Activated CD8-positive, alpha-beta T cell treated with anti-CD3 and anti-CD28 coated beads for 36 hours (primary cell): ENCODE measurements at regions not wholly inside any gene's neighbourhood (a gene's known extent, or its start where the extent isn't known, plus 50 kb on each side); places are given as distances from the start of the nearest gene placed in this dataset.

ENCODE experiments used
- ATAC-seq: fragments of 200-7000 bp; cut with Tn5 transposase; one replicate; pipeline ENCODE4 v1.10.0; 2021; ENCODE audit warnings: mild to moderate bottlenecking, moderate library complexity
- CTCF ChIA-PET: fragments of 350-600 bp; sonication (Branson Sonifier 250); formaldehyde crosslinking; loops from one replicate; lab custom pipeline; 2021; ENCODE audit warnings: antibody characterized with exemption; lab: Charles Lee
- POLR2A ChIA-PET: fragments of 350-600 bp; sonication (Branson Sonifier 250); formaldehyde crosslinking; loops from one replicate; lab custom pipeline; 2021; ENCODE audit warnings: antibody characterized with exemption; lab: Charles Lee
- DNase-seq: peaks from one replicate; pipeline ENCODE4 v3.0.0-alpha.2; 2020
- H3K27ac Mint-ChIP-seq: one replicate; pipeline ENCODE4 v1.8.0; 2021; ENCODE audit warnings: mild to moderate bottlenecking, mixed read lengths
- H3K27me3 Mint-ChIP-seq: one replicate; pipeline ENCODE4 v1.8.0; 2021; ENCODE audit warnings: mixed read lengths
- H3K36me3 Mint-ChIP-seq: one replicate; pipeline ENCODE4 v1.8.0; 2021; ENCODE audit warnings: low read depth, mixed read lengths
- H3K4me1 Mint-ChIP-seq: one replicate; pipeline ENCODE4 v1.8.0; 2021; ENCODE audit warnings: low read depth, mixed read lengths
- H3K4me3 Mint-ChIP-seq: one replicate; pipeline ENCODE4 v1.8.0; 2021; ENCODE audit warnings: mild to moderate bottlenecking, moderate library complexity, mixed read lengths
- H3K9me3 Mint-ChIP-seq: one replicate; pipeline ENCODE4 v1.8.0; 2021; ENCODE audit warnings: mixed read lengths
- intact Hi-C: fragments of 100-400 bp; cut with micrococcal nuclease; formaldehyde crosslinking; loops from one replicate; pipeline ENCODE4 v1.10.0; 2022
- TF ChIP-seq, protein P1 (sequence below): fragments of 200-600 bp; IDR thresholded peaks from one replicate; pipeline ENCODE4 v1.8.0; 2022; ENCODE audit warnings: antibody characterized with exemption, mild to moderate bottlenecking

DNA sequence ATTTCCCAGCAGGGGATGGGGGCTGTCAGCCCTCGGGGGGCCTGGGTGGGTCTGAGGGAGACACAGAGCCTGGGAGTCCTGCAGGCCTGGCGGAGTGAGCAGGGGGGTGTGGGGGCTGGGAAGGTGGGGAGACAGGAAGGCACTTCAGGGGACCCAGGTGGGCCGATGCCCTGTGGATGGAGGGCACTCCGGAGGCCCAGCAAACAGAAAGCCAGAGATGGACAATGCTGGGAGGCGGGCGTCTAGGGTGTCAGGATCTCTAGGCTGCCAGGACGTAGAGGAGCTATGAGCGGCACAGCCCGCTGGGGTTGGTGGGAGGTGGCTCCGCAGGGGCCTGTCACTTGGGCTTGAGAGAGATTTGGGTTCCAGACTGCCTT, 87.6 kb upstream of the COL5A1 start:
- intact Hi-C loops, result no loop called here
- CTCF ChIA-PET, result no interaction called here
- ATAC-seq (no peak), DNase-seq (no peak)
- Mint-ChIP-seq H3K36me3 (no peaks in the 10 kb centered on the region), H3K27ac (no peak overlapping the region), H3K27me3 (peaks cover 6% of the 10 kb centered on the region), H3K4me1 (no peaks in the 10 kb centered on the region), H3K4me3 (no peak overlapping the region), H3K9me3 (peaks cover 3% of the 10 kb centered on the region)
- POLR2A ChIA-PET, result no interaction called here
- TF ChIP-seq, protein P1, sequence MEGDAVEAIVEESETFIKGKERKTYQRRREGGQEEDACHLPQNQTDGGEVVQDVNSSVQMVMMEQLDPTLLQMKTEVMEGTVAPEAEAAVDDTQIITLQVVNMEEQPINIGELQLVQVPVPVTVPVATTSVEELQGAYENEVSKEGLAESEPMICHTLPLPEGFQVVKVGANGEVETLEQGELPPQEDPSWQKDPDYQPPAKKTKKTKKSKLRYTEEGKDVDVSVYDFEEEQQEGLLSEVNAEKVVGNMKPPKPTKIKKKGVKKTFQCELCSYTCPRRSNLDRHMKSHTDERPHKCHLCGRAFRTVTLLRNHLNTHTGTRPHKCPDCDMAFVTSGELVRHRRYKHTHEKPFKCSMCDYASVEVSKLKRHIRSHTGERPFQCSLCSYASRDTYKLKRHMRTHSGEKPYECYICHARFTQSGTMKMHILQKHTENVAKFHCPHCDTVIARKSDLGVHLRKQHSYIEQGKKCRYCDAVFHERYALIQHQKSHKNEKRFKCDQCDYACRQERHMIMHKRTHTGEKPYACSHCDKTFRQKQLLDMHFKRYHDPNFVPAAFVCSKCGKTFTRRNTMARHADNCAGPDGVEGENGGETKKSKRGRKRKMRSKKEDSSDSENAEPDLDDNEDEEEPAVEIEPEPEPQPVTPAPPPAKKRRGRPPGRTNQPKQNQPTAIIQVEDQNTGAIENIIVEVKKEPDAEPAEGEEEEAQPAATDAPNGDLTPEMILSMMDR, result no peak

DNA sequence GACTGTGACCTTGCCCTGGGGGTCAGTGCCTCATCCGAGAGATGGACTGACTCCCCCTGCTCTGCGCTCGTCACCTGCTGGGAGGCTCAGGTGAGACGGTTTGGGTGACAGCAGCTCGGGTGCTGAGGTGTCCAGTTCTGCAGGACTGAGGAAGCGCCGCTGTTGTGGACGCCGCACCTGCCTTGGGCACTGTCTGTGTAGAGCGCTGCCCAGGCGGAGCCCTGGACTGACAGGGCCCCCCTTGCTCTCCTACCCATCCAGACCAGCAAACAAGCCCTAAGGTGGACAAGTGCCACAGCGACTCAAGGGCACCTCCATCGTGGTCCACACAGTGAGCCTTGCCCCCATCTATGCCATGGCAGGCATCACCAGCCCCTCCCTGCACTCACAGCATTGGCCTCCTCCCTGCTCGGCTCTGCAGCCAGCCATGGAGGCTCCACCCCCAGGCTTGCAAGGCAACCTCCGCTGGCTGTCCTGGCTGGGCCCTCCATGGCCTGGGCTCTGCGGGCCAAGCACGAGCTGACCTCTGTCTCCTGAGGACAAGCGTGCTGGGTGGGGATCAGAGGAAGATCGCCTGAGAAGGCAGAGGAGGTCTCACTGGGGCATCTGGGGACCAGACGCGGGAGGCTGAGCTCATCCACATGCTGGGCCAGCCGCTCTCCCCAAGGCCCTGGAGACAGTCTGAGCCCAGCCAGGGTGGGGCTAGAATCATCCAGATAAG, 87.1 kb upstream of the COL5A1 start:
- ATAC-seq (no peak), DNase-seq (no peak)
- TF ChIP-seq, protein P1, result no peak
- no peak overlapping the region for H3K27ac Mint-ChIP-seq
- peaks cover 3% of the 10 kb centered on the region for H3K9me3 Mint-ChIP-seq
- H3K27me3 Mint-ChIP-seq, result peaks cover 6% of the 10 kb centered on the region
- intact Hi-C loops, result no loop called here
- H3K4me3 Mint-ChIP-seq, result no peak overlapping the region
- POLR2A ChIA-PET, result no interaction called here
- CTCF ChIA-PET, result no interaction called here
- H3K4me1 Mint-ChIP-seq, result no peaks in the 10 kb centered on the region
- no peaks in the 10 kb centered on the region for H3K36me3 Mint-ChIP-seq

DNA sequence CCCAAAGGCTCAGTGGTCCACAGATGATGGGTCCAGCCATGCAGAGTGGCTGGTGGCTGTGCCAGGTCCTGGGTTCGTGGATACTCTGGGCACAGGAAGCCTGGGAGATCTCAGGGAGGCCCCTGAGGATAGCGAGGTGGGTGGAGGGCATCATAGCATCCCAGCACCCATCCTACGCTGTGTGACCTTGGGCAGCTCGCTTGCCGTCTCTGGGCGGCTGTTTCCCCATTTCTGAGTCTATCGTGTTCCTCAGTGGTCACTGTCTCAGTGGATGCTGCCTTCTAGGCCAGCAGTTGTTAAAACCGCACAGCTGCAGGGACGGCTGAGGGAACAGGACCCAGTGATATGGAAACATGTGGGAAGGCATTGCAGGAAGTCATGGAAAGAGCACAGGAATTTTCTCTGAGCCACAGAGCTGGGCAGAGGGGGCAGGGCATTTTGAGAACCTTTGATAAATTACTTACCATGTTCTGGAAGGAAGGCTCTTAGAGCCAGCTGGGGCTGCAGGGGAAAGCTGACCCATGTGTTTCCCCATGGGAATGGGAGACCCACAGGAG, 86.4 kb upstream of the COL5A1 start:
- H3K4me3 Mint-ChIP-seq, result no peak overlapping the region
- no peak for ATAC-seq
- H3K9me3 Mint-ChIP-seq, result peaks cover 3% of the 10 kb centered on the region
- no peaks in the 10 kb centered on the region for H3K4me1 Mint-ChIP-seq
- no peak overlapping the region for H3K27ac Mint-ChIP-seq
- DNase-seq, result no peak
- ChIA-PET CTCF (no interaction called here), POLR2A (no interaction called here)
- H3K27me3 Mint-ChIP-seq, result peaks cover 6% of the 10 kb centered on the region
- TF ChIP-seq, protein P1, result no peak
- H3K36me3 Mint-ChIP-seq, result no peaks in the 10 kb centered on the region
- intact Hi-C loops, result no loop called here

DNA sequence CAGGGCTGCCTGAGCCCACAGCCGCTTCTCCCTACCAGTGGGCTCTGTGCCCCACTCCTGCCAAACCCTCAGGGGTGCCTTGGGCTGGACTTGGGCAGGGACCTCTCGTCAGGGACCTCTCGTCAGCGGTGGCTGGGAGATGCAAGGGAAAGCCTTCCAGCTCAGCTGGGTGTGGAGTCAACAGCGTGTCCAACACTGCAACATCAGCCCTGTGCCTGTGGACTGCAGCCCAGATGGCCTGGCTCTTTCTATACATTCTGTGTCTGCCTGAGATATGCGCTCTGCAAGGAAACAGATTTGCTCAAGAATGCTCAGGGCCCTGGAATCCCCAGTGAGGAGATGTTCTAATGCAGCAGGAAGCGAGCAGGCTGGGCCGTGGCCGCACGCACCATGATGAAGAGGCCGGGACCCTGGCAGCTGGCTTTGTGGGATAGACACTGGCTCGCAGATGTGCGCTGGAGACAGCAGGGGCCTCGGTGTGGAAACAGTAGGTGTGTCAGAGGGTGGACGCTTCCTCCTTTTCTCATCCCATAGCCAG, 85.0 kb upstream of the COL5A1 start:
- ATAC-seq, result no peak
- no peak for DNase-seq
- Mint-ChIP-seq H3K36me3 (no peaks in the 10 kb centered on the region), H3K27ac (no peak overlapping the region), H3K4me3 (no peak overlapping the region), H3K4me1 (no peaks in the 10 kb centered on the region), H3K27me3 (peaks cover 3% of the 10 kb centered on the region), H3K9me3 (no peaks in the 10 kb centered on the region)
- ChIA-PET POLR2A (interaction anchor here (0.6 kb wide), 1 partner anchor 107 kb away, joined by 3 read pairs; no protein-coding TSS in a partner anchor), CTCF (no interaction called here)
- TF ChIP-seq, protein P1, result no peak
- intact Hi-C loops, result no loop called here

DNA sequence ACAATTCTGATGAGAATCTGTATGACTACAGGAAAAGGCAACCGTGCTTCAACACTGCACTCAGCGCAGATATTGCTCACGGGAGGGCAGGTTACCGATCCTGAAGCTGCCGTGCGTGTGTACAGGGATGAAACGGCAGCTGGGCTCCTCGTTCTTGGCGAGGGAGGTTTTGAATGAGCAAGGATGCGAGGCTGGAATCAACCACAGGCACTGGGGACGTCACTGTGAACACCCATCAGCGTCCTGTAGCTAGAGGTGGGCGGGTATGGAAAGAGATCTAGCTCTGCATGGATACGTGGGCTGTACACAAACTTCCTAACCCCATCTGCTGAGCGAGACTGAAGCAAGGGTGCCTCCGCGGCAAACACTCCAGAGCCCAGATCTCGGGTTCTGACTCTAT, 84.3 kb upstream of the COL5A1 start:
- ChIA-PET POLR2A (no interaction called here), CTCF (no interaction called here)
- Mint-ChIP-seq H3K27ac (no peak overlapping the region), H3K4me1 (no peaks in the 10 kb centered on the region), H3K27me3 (no peaks in the 10 kb centered on the region), H3K36me3 (no peaks in the 10 kb centered on the region), H3K9me3 (no peaks in the 10 kb centered on the region), H3K4me3 (no peak overlapping the region)
- DNase-seq (no peak), ATAC-seq (no peak)
- TF ChIP-seq, protein P1, result no peak
- intact Hi-C loops, result no loop called here
